Activated CD4-positive, alpha-beta T cell treated with anti-CD3 and anti-CD28 coated beads, Interleukin-2, amount 50 U/mL, for 4 hours (primary cell): ENCODE measurements at regions not wholly inside any gene's neighbourhood (a gene's known extent, or its start where the extent isn't known, plus 50 kb on each side); places are given as distances from the start of the nearest gene placed in this dataset.

Source experiments
- DNase-seq, 2 experiments: peaks; one replicate each; pipeline ENCODE4 v3.0.0-alpha.2; 2020

DNA sequence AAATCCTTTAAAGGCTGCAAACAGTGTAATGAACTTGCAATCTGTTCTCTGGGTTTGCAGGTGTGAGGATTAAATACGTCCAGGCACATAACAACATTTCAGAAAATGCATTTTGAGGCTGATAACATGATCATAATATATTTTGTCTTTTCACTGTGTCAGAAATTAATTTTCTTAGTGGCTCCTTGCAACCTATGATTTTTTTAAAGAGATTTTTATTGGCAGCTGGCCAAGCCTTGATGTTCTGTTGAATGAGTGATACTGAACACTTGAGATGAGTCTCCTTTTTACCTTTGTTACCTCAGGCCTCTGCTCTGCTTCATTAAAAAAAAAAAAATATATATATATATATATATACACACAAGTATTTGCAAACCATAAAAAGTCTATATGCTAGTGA, 68.2 kb upstream of the TENM3 start:
- DNase-seq, result no peak

DNA sequence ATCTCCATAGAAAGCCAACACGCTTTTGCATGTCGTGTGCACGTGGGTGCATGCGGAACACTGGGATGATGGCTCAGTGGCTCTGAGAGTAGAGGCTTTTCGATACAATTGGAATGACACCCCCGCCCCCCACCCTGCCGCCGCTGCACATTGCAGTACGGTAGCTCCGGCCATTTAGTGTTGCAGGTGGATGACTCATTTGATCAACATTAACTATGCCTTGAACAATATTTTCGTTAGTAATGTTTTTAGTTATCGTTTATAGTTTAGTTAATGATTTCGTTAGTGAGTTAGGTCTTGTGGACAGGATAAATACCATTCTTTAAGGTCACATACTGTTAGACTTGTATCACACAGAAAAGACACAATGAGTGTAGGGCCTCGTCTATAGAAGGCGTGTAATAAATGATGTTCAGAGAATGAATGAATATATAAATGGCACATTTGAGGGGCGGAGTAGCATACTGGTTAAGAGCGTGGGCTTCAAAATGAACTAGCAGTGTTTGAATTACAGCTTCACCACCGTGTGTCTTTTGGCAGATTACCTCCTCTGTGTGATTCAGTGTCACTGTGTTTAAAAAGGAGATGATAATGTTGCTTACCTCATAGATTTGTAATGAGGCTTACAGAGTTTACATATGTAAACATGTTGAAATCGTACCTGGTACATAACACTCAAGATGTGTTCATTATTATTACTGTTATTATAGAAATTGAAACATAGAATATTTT, 67.2 kb upstream of the TENM3 start:
- no peak for DNase-seq

DNA sequence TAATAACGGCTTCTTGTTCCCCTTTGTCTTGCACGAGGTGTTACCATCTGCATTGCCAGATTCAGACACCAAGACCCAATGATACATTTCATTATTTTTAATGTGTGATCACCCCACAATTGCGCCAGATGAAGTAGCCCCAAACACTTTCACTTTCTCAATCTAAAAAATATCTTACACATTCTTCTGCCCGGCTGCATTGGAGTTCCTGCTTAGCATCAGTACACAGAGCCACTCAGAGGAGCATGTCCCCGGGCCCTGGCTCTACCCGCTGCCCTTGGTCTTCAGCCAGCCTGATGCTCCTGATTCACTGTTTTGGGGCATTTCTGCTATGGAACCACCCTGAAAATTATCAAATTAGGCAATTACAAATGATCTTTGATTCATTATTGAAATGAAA, 66.0 kb upstream of the TENM3 start:
- no peak for DNase-seq

- DNase-seq, result no peak
Measured at GRCh38 chr4:182179105-182179504, 64.1 kb upstream of the TENM3 start.

DNA sequence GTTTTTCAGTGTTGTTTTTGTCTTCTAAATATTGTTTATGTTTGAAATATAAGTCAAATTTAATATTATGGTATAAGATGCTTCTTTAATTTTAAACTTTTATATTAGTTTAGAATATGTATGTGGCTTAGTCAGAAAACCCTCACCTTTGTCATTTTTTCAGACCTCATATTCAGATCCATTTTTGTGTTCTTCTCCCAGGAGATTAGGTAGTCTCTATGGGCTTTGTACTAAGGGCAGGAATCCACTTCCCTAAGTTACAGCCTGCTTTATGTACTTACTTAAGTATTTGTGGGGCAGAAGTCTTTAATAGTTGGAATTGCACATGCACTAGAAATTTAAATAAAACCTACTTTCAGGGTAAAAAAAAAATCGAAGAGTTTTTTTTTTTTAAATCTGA, 63.5 kb upstream of the TENM3 start:
- DNase-seq, result no peak

- DNase-seq, result no peak
Measured at GRCh38 chr4:182185491-182185890, 57.7 kb upstream of the TENM3 start.

DNA sequence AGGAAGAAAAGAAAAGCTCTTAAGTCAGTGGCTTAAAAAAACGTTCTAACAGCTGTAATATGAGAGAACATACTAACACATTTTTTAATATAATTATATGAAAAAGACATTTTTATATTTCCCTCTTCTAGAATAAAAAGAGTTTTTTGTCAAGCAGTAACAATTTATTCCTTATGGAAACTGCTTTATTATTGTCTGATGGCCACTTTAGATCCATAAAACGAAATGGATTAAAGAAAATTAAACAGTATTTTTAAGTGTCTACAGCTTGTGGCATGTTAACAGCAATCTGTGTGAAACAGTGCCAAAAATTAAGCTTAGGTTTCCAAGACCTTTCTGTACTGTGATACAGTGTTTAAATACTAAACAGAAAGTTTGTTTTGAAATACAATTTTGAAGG, 55.5 kb upstream of the TENM3 start:
- DNase-seq, result no peak

DNA sequence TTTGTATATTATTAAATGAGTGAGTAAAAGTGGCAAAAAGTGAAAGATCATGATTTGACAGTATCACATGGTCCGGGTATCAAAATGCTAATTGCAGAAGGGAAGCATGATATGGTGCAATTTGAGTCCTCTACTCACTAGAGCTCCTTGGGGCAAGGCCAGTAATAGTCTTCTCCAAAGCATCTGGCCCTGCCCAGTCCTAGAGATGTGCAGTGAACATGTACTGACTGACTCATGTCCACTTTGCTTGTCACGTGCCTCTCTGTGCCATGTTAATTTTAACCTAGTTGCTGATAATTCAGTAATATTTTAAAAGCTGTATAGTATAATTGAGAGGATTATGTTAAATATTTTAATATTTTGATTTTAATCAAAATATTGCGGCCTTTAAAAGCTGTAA, 54.6 kb upstream of the TENM3 start:
- no peak for DNase-seq

GRCh38 chr4:182189103-182189878, 53.9 kb upstream of the TENM3 start:
- DNase-seq, result no peak

GRCh38 chr4:182190306-182190705, 52.9 kb upstream of the TENM3 start:
- DNase-seq, result no peak

GRCh38 chr4:182192511-182193181, 50.6 kb upstream of the TENM3 start:
- DNase-seq, result no peak

- no peak for DNase-seq
Measured at GRCh38 chr4:182193311-182193710, 49.9 kb upstream of the TENM3 start.
